ENCODE measurements at regions not wholly inside any gene's neighbourhood (a gene's known extent, or its start where the extent isn't known, plus 50 kb on each side); places are given as distances from the start of the nearest gene placed in this dataset.
"Not testable (repeated sequence)": the region's sequence is repeated elsewhere in the genome, so short reads cannot be mapped to it uniquely, and the experiment has no call there.

- H3K9me3 ChIP-seq (ENCODE audit: insufficient read depth, low read depth, low read length): peaks cover 32% of the 10 kb centered on the region
- H3K4me1 ChIP-seq (ENCODE audit: insufficient read depth, low read length); H3K4me3 ChIP-seq (ENCODE audit: low read length); H3K9ac ChIP-seq (ENCODE audit: low read depth, low read length); H3K27me3 ChIP-seq (ENCODE audit: insufficient read depth, low read length); H3K36me3 ChIP-seq (ENCODE audit: insufficient read depth, low read length); H3K27ac ChIP-seq (ENCODE audit: low read depth, low read length): not testable (repeated sequence)
- 87% methylated on average over 13 of the region's 16 CpGs for WGBS
These were observed 321.5 kb downstream of the THBS2 start for GRCh38 chr6:168932171-168932570.

GRCh38 chr6:168931072-168931471 is 322.6 kb downstream of the THBS2 start:
- not testable (repeated sequence) for H3K27ac ChIP-seq (ENCODE audit: low read depth, low read length); H3K4me1 ChIP-seq (ENCODE audit: insufficient read depth, low read length); H3K4me3 ChIP-seq (ENCODE audit: low read length); H3K27me3 ChIP-seq (ENCODE audit: insufficient read depth, low read length); H3K36me3 ChIP-seq (ENCODE audit: insufficient read depth, low read length); H3K9ac ChIP-seq (ENCODE audit: low read depth, low read length)
- H3K9me3 ChIP-seq (ENCODE audit: insufficient read depth, low read depth, low read length): peaks cover 32% of the 10 kb centered on the region
- WGBS: 69% methylated on average over 11 of the region's 17 CpGs

GRCh38 chr6:168929871-168930450 is 323.7 kb downstream of the THBS2 start:
- Histone ChIP-seq H3K27me3 (ENCODE audit: insufficient read depth, low read length) (no peaks in the 10 kb centered on the region), H3K36me3 (ENCODE audit: insufficient read depth, low read length) (no peaks in the 10 kb centered on the region), H3K9ac (ENCODE audit: low read depth, low read length) (no peak overlapping the region), H3K9me3 (ENCODE audit: insufficient read depth, low read depth, low read length) (peaks cover 32% of the 10 kb centered on the region), H3K4me1 (ENCODE audit: insufficient read depth, low read length) (no peaks in the 10 kb centered on the region), H3K27ac (ENCODE audit: low read depth, low read length) (no peak overlapping the region), H3K4me3 (ENCODE audit: low read length) (no peak overlapping the region)
- WGBS: 96% methylated on average over 9 of the region's 11 CpGs

GRCh38 chr6:168928012-168928411 is 325.6 kb downstream of the THBS2 start:
- H3K27me3 ChIP-seq (ENCODE audit: insufficient read depth, low read length): no peaks in the 10 kb centered on the region
- 96% methylated on average over 10 of the region's 10 CpGs for WGBS

GRCh38 chr6:168927026-168927425 is 326.6 kb downstream of the THBS2 start:
- Histone ChIP-seq H3K27me3 (ENCODE audit: insufficient read depth, low read length) (no peaks in the 10 kb centered on the region), H3K36me3 (ENCODE audit: insufficient read depth, low read length) (no peaks in the 10 kb centered on the region), H3K9me3 (ENCODE audit: insufficient read depth, low read depth, low read length) (peaks cover 17% of the 10 kb centered on the region), H3K4me1 (ENCODE audit: insufficient read depth, low read length) (no peaks in the 10 kb centered on the region), H3K9ac (ENCODE audit: low read depth, low read length) (no peak overlapping the region), H3K4me3 (ENCODE audit: low read length) (no peak overlapping the region), H3K27ac (ENCODE audit: low read depth, low read length) (no peak overlapping the region)
- WGBS: 95% methylated on average over 10 of the region's 10 CpGs

More at GRCh38 chr6:168928012-168928411, 325.6 kb downstream of the THBS2 start:
- no peak overlapping the region for H3K27ac ChIP-seq (ENCODE audit: low read depth, low read length)
- H3K4me1 ChIP-seq (ENCODE audit: insufficient read depth, low read length): no peaks in the 10 kb centered on the region
- H3K9ac ChIP-seq (ENCODE audit: low read depth, low read length): no peak overlapping the region
- no peaks in the 10 kb centered on the region for H3K36me3 ChIP-seq (ENCODE audit: insufficient read depth, low read length)
- H3K4me3 ChIP-seq (ENCODE audit: low read length): no peak overlapping the region
- H3K9me3 ChIP-seq (ENCODE audit: insufficient read depth, low read depth, low read length): peaks cover 27% of the 10 kb centered on the region

- H3K27ac ChIP-seq (ENCODE audit: low read depth, low read length): no peak overlapping the region
- no peaks in the 10 kb centered on the region for H3K27me3 ChIP-seq (ENCODE audit: insufficient read depth, low read length)
- H3K9me3 ChIP-seq (ENCODE audit: insufficient read depth, low read depth, low read length): peaks cover 17% of the 10 kb centered on the region
- 96% methylated on average over 15 of the region's 15 CpGs for whole genome bisulfite sequencing
- no peaks in the 10 kb centered on the region for H3K36me3 ChIP-seq (ENCODE audit: insufficient read depth, low read length)
- H3K4me3 ChIP-seq (ENCODE audit: low read length): no peak overlapping the region
- H3K9ac ChIP-seq (ENCODE audit: low read depth, low read length): no peak overlapping the region
- H3K4me1 ChIP-seq (ENCODE audit: insufficient read depth, low read length): no peaks in the 10 kb centered on the region
These were observed 327.3 kb downstream of the THBS2 start for GRCh38 chr6:168926306-168926705.

GRCh38 chr6:168925671-168926070 is 328.0 kb downstream of the THBS2 start:
- H3K4me1 ChIP-seq (ENCODE audit: insufficient read depth, low read length): no peaks in the 10 kb centered on the region

GRCh38 chr6:168923171-168923570 is 330.5 kb downstream of the THBS2 start:
- Histone ChIP-seq H3K4me3 (ENCODE audit: low read length) (no peak overlapping the region), H3K36me3 (ENCODE audit: insufficient read depth, low read length) (no peaks in the 10 kb centered on the region), H3K9ac (ENCODE audit: low read depth, low read length) (no peak overlapping the region), H3K4me1 (ENCODE audit: insufficient read depth, low read length) (no peaks in the 10 kb centered on the region), H3K27me3 (ENCODE audit: insufficient read depth, low read length) (no peaks in the 10 kb centered on the region), H3K9me3 (ENCODE audit: insufficient read depth, low read depth, low read length) (no peaks in the 10 kb centered on the region), H3K27ac (ENCODE audit: low read depth, low read length) (no peak overlapping the region)
- 94% methylated on average over 7 of the region's 7 CpGs for WGBS

More at GRCh38 chr6:168925671-168926070, 328.0 kb downstream of the THBS2 start:
- Histone ChIP-seq H3K9me3 (ENCODE audit: insufficient read depth, low read depth, low read length) (peaks cover 12% of the 10 kb centered on the region), H3K27ac (ENCODE audit: low read depth, low read length) (no peak overlapping the region), H3K36me3 (ENCODE audit: insufficient read depth, low read length) (no peaks in the 10 kb centered on the region), H3K27me3 (ENCODE audit: insufficient read depth, low read length) (no peaks in the 10 kb centered on the region), H3K4me3 (ENCODE audit: low read length) (no peak overlapping the region), H3K9ac (ENCODE audit: low read depth, low read length) (no peak overlapping the region)
- 87% methylated on average over 11 of the region's 11 CpGs for WGBS

- Histone ChIP-seq H3K4me1 (ENCODE audit: insufficient read depth, low read length) (no peaks in the 10 kb centered on the region), H3K36me3 (ENCODE audit: insufficient read depth, low read length) (no peaks in the 10 kb centered on the region), H3K27ac (ENCODE audit: low read depth, low read length) (no peak overlapping the region), H3K4me3 (ENCODE audit: low read length) (no peak overlapping the region), H3K27me3 (ENCODE audit: insufficient read depth, low read length) (no peaks in the 10 kb centered on the region), H3K9ac (ENCODE audit: low read depth, low read length) (no peak overlapping the region), H3K9me3 (ENCODE audit: insufficient read depth, low read depth, low read length) (no peaks in the 10 kb centered on the region)
- WGBS: 95% methylated on average over 7 of the region's 7 CpGs
These were observed 331.2 kb downstream of the THBS2 start for GRCh38 chr6:168922436-168922835.

GRCh38 chr6:168920289-168920688 is 333.4 kb downstream of the THBS2 start:
- 93% methylated on average over 8 of the region's 8 CpGs for WGBS
- H3K27me3 ChIP-seq (ENCODE audit: insufficient read depth, low read length): no peaks in the 10 kb centered on the region

GRCh38 chr6:168919470-168920179 is 334.0 kb downstream of the THBS2 start:
- H3K36me3 ChIP-seq (ENCODE audit: insufficient read depth, low read length): no peaks in the 10 kb centered on the region
- no peak overlapping the region for H3K4me3 ChIP-seq (ENCODE audit: low read length)
- H3K9me3 ChIP-seq (ENCODE audit: insufficient read depth, low read depth, low read length): no peaks in the 10 kb centered on the region
- WGBS: 97% methylated on average over 13 of the region's 13 CpGs
- no peak overlapping the region for H3K9ac ChIP-seq (ENCODE audit: low read depth, low read length)
- H3K27ac ChIP-seq (ENCODE audit: low read depth, low read length): no peak overlapping the region
- H3K4me1 ChIP-seq (ENCODE audit: insufficient read depth, low read length): no peaks in the 10 kb centered on the region
- no peaks in the 10 kb centered on the region for H3K27me3 ChIP-seq (ENCODE audit: insufficient read depth, low read length)

More at GRCh38 chr6:168920289-168920688, 333.4 kb downstream of the THBS2 start:
- no peaks in the 10 kb centered on the region for H3K9me3 ChIP-seq (ENCODE audit: insufficient read depth, low read depth, low read length)
- no peak overlapping the region for H3K4me3 ChIP-seq (ENCODE audit: low read length)
- H3K4me1 ChIP-seq (ENCODE audit: insufficient read depth, low read length): no peaks in the 10 kb centered on the region
- H3K36me3 ChIP-seq (ENCODE audit: insufficient read depth, low read length): no peaks in the 10 kb centered on the region
- no peak overlapping the region for H3K27ac ChIP-seq (ENCODE audit: low read depth, low read length)
- H3K9ac ChIP-seq (ENCODE audit: low read depth, low read length): no peak overlapping the region

Measured in HUES64 (cell line).